ENCODE measurements at regions not wholly inside any gene's neighbourhood (a gene's known extent, or its start where the extent isn't known, plus 50 kb on each side); places are given as distances from the start of the nearest gene placed in this dataset.

- no peak overlapping the region for H3K4me3 ChIP-seq (ENCODE audit: low read length)
- no peaks in the 10 kb centered on the region for H3K9me3 ChIP-seq (replicated peaks; ENCODE audit: insufficient read depth, low read length)
- no peaks in the 10 kb centered on the region for H4K20me1 ChIP-seq (ENCODE audit: insufficient read depth, low read length)
- no peaks in the 10 kb centered on the region for H3K4me1 ChIP-seq (ENCODE audit: low read length)
- TF ChIP-seq EZH2 (optimal IDR thresholded peaks at IDR 0.05; ENCODE audit: low read depth, low read length), result no peak
- no peak for TF ChIP-seq CTCF (IDR thresholded peaks at IDR 0.05; ENCODE audit: low read length)
- no peak for TF ChIP-seq EZH2phosphoT487 (IDR thresholded peaks at IDR 0.05; ENCODE audit: low read length)
- no peak overlapping the region for H3K9ac ChIP-seq (ENCODE audit: low read length)
- no peaks in the 10 kb centered on the region for H3K27me3 ChIP-seq (replicated peaks; ENCODE audit: insufficient read depth, low read length)
- H3K36me3 ChIP-seq (replicated peaks; ENCODE audit: insufficient read depth, low read length), result no peaks in the 10 kb centered on the region
- H2AFZ ChIP-seq (ENCODE audit: low read length), result no peak overlapping the region
- H3K9me2 ChIP-seq (replicated peaks; ENCODE audit: insufficient read depth, low read length), result no peaks in the 10 kb centered on the region
- H3K79me2 ChIP-seq (ENCODE audit: low read length), result no peaks in the 10 kb centered on the region
- H3K4me2 ChIP-seq (ENCODE audit: low read depth, low read length), result no peak overlapping the region
- no peak for DNase-seq
- no peaks in the 10 kb centered on the region for H3F3A ChIP-seq (ENCODE audit: insufficient read depth, low read length)
- H3K27ac ChIP-seq (ENCODE audit: low read length), result no peak overlapping the region
Observed at GRCh38 chr10:61549861-61550260, 96.7 kb upstream of the TMEM26 start.

- Histone ChIP-seq H3K9me2 (replicated peaks; ENCODE audit: insufficient read depth, low read length) (no peaks in the 10 kb centered on the region), H2AFZ (ENCODE audit: low read length) (no peak overlapping the region), H3F3A (ENCODE audit: insufficient read depth, low read length) (no peaks in the 10 kb centered on the region), H3K4me3 (ENCODE audit: low read length) (no peak overlapping the region), H4K20me1 (ENCODE audit: insufficient read depth, low read length) (no peaks in the 10 kb centered on the region), H3K27ac (ENCODE audit: low read length) (no peak overlapping the region), H3K4me1 (ENCODE audit: low read length) (no peaks in the 10 kb centered on the region), H3K9ac (ENCODE audit: low read length) (no peak overlapping the region), H3K27me3 (replicated peaks; ENCODE audit: insufficient read depth, low read length) (no peaks in the 10 kb centered on the region), H3K4me2 (ENCODE audit: low read depth, low read length) (no peak overlapping the region), H3K79me2 (ENCODE audit: low read length) (no peaks in the 10 kb centered on the region), H3K9me3 (replicated peaks; ENCODE audit: insufficient read depth, low read length) (no peaks in the 10 kb centered on the region), H3K36me3 (replicated peaks; ENCODE audit: insufficient read depth, low read length) (no peaks in the 10 kb centered on the region)
- DNase-seq, result no peak
- TF ChIP-seq EZH2 (optimal IDR thresholded peaks at IDR 0.05; ENCODE audit: low read depth, low read length) (no peak), EZH2phosphoT487 (IDR thresholded peaks at IDR 0.05; ENCODE audit: low read length) (no peak), CTCF (IDR thresholded peaks at IDR 0.05; ENCODE audit: low read length) (no peak)
Observed at GRCh38 chr10:61548364-61548763, 95.2 kb upstream of the TMEM26 start.

- Histone ChIP-seq H3F3A (ENCODE audit: insufficient read depth, low read length) (no peaks in the 10 kb centered on the region), H3K27ac (ENCODE audit: low read length) (no peak overlapping the region), H3K27me3 (replicated peaks; ENCODE audit: insufficient read depth, low read length) (no peaks in the 10 kb centered on the region), H3K4me2 (ENCODE audit: low read depth, low read length) (no peak overlapping the region), H2AFZ (ENCODE audit: low read length) (no peak overlapping the region), H3K4me3 (ENCODE audit: low read length) (no peak overlapping the region), H3K79me2 (ENCODE audit: low read length) (no peaks in the 10 kb centered on the region), H3K9me2 (replicated peaks; ENCODE audit: insufficient read depth, low read length) (no peaks in the 10 kb centered on the region), H3K9me3 (replicated peaks; ENCODE audit: insufficient read depth, low read length) (no peaks in the 10 kb centered on the region), H3K9ac (ENCODE audit: low read length) (no peak overlapping the region), H3K36me3 (replicated peaks; ENCODE audit: insufficient read depth, low read length) (no peaks in the 10 kb centered on the region), H3K4me1 (ENCODE audit: low read length) (no peaks in the 10 kb centered on the region), H4K20me1 (ENCODE audit: insufficient read depth, low read length) (no peaks in the 10 kb centered on the region)
- TF ChIP-seq CTCF (IDR thresholded peaks at IDR 0.05; ENCODE audit: low read length), result no peak
- TF ChIP-seq EZH2 (optimal IDR thresholded peaks at IDR 0.05; ENCODE audit: low read depth, low read length), result no peak
- DNase-seq, result no peak
Observed at GRCh38 chr10:61547297-61547696, 94.1 kb upstream of the TMEM26 start.

All from MM.1S (cell line).